Cardiac septum (tissue), 1 donor: ENCODE measurements at regions not wholly inside any gene's neighbourhood (a gene's known extent, or its start where the extent isn't known, plus 50 kb on each side); places are given as distances from the start of the nearest gene placed in this dataset.

Experiments used
- DNase-seq: peaks from one replicate; pipeline ENCODE4 v3.0.0-alpha.2; 2020; ENCODE audit warnings: low spot score
- intact Hi-C: fragments of 100-400 bp; cut with DNase I; formaldehyde crosslinking; loops from one replicate; pipeline ENCODE4 v1.14.0; 2022
- donor health status: DM: no; HTN: no; CAD: no.

GRCh38 chrX:137101273-137101990, 67.6 kb upstream of the GPR101 start:
- DNase-seq = no peak
- intact Hi-C loops = no loop called here
